ENCODE measurements at regions not wholly inside any gene's neighbourhood (a gene's known extent, or its start where the extent isn't known, plus 50 kb on each side); places are given as distances from the start of the nearest gene placed in this dataset.

DNA sequence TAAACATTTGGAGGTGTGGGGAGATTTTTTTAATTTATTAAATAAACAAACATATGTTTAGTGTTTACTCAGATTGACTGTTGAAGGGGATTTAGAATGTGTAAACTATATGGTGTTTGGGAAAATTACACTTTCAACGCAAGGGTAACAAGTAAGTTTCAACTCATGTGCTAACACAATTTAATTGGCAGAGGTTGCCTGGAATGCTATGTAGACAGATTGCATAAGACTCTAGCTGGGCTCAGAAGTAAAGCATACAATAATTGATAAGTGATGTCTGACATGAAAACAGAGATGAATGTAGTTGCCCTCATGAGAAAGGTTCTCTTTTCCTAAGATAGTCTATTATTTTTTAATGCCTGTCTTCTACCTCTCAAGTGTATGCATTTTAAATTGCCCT, 617.4 kb downstream of the KCTD16 start:
- dilution Hi-C loops (cut with MboI; ENCODE audit: extremely low pct_ligation_motif_present, low sequenced_read_pairs) = no loop called here
- Histone ChIP-seq H3K9me1 (ENCODE audit: control insufficient read depth, extremely low read depth, insufficient read depth, low read length) (no peaks in the 10 kb centered on the region), H3K36me3 (ENCODE audit: control insufficient read depth in 2 of 2, extremely low read depth in 1 of 2, insufficient read depth in 2 of 2, low read length in 2 of 2) (no peaks in the 10 kb centered on the region), H3K4me3 (ENCODE audit: control insufficient read depth in 2 of 3, extremely low read depth in 1 of 3, insufficient read depth in 2 of 3, low read depth in 1 of 3, low read length in 3 of 3) (no peak overlapping the region), H3K79me2 (ENCODE audit: control insufficient read depth, insufficient read depth, low read length) (no peaks in the 10 kb centered on the region), H2AFZ (ENCODE audit: control insufficient read depth, low read length) (no peak overlapping the region), H3K4me2 (ENCODE audit: control insufficient read depth, extremely low read depth, insufficient read depth, low read depth, low read length) (no peak overlapping the region), H3K9ac (ENCODE audit: control insufficient read depth, extremely low read depth, insufficient read depth, low read length) (no peak overlapping the region), H3K9me3 (ENCODE audit: control insufficient read depth, low read depth, low read length) (no peaks in the 10 kb centered on the region), H3K27ac (ENCODE audit: control insufficient read depth, insufficient read depth, low read length) (no peak overlapping the region), H3K27me3 (ENCODE audit: control insufficient read depth, extremely low read depth, insufficient read depth, low read length) (no peaks in the 10 kb centered on the region), H4K20me1 (ENCODE audit: control insufficient read depth, extremely low read depth, insufficient read depth, low read length) (no peaks in the 10 kb centered on the region), H3K4me1 (ENCODE audit: control insufficient read depth, extremely low read depth, insufficient read depth, low read length) (no peaks in the 10 kb centered on the region)
- DNase-seq (ENCODE audit: low read depth, low spot score) = no peak
- FAIRE-seq = no peak
- TF ChIP-seq, protein P1, sequence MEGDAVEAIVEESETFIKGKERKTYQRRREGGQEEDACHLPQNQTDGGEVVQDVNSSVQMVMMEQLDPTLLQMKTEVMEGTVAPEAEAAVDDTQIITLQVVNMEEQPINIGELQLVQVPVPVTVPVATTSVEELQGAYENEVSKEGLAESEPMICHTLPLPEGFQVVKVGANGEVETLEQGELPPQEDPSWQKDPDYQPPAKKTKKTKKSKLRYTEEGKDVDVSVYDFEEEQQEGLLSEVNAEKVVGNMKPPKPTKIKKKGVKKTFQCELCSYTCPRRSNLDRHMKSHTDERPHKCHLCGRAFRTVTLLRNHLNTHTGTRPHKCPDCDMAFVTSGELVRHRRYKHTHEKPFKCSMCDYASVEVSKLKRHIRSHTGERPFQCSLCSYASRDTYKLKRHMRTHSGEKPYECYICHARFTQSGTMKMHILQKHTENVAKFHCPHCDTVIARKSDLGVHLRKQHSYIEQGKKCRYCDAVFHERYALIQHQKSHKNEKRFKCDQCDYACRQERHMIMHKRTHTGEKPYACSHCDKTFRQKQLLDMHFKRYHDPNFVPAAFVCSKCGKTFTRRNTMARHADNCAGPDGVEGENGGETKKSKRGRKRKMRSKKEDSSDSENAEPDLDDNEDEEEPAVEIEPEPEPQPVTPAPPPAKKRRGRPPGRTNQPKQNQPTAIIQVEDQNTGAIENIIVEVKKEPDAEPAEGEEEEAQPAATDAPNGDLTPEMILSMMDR (optimal IDR thresholded peaks at IDR 0.05 in 1 of 3, IDR thresholded peaks at IDR 0.05 in 1 of 3, conservative IDR thresholded peaks at IDR 0.05 in 1 of 3; ENCODE audit: extremely low read depth in 1 of 3, insufficient read depth in 2 of 3, low read length in 3 of 3) = no peak
- TF ChIP-seq EZH2 (IDR thresholded peaks at IDR 0.05; ENCODE audit: low read length) = no peak

DNA sequence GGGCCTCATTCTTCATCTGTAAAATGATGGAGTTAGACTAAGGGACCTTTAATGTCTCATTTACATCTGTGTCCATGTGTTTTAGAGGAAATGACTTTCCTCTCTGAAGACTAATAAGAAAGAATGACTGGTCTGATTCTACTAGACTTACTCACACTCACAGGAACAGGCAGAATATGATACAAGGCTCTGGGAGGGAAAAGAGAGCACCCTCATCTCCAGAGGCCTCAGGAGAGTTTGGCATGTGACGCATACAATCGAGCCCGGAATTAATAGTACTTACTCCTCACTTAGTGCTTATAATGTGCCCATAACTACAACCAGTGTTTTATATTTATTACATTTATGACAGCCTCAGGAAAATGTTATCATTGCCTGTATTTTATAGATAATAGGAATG, 608.7 kb downstream of the KCTD16 start:
- no peak for FAIRE-seq
- H3K27me3 ChIP-seq (ENCODE audit: control insufficient read depth, extremely low read depth, insufficient read depth, low read length) = no peaks in the 10 kb centered on the region

GRCh38 chr5:144778561-144778960, 607.9 kb downstream of the KCTD16 start:
- H2AFZ ChIP-seq (ENCODE audit: control insufficient read depth, low read length) = no peak overlapping the region
- H3K9ac ChIP-seq (ENCODE audit: control insufficient read depth, extremely low read depth, insufficient read depth, low read length) = no peak overlapping the region
- no peaks in the 10 kb centered on the region for H3K9me3 ChIP-seq (ENCODE audit: control insufficient read depth, low read depth, low read length)
- dilution Hi-C loops (cut with MboI; ENCODE audit: extremely low pct_ligation_motif_present, low sequenced_read_pairs) = no loop called here
- H3K4me3 ChIP-seq (ENCODE audit: control insufficient read depth in 2 of 3, extremely low read depth in 1 of 3, insufficient read depth in 2 of 3, low read depth in 1 of 3, low read length in 3 of 3) = no peak overlapping the region
- no peak overlapping the region for H3K4me2 ChIP-seq (ENCODE audit: control insufficient read depth, extremely low read depth, insufficient read depth, low read depth, low read length)
- H3K27ac ChIP-seq (ENCODE audit: control insufficient read depth, insufficient read depth, low read length) = no peak overlapping the region
- no peaks in the 10 kb centered on the region for H3K36me3 ChIP-seq (ENCODE audit: control insufficient read depth in 2 of 2, extremely low read depth in 1 of 2, insufficient read depth in 2 of 2, low read length in 2 of 2)
- FAIRE-seq (no peak), DNase-seq (ENCODE audit: low read depth, low spot score) (no peak)
- H3K4me1 ChIP-seq (ENCODE audit: control insufficient read depth, extremely low read depth, insufficient read depth, low read length) = no peaks in the 10 kb centered on the region
- H3K9me1 ChIP-seq (ENCODE audit: control insufficient read depth, extremely low read depth, insufficient read depth, low read length) = no peaks in the 10 kb centered on the region
- no peaks in the 10 kb centered on the region for H3K27me3 ChIP-seq (ENCODE audit: control insufficient read depth, extremely low read depth, insufficient read depth, low read length)
- H4K20me1 ChIP-seq (ENCODE audit: control insufficient read depth, extremely low read depth, insufficient read depth, low read length) = no peaks in the 10 kb centered on the region
- H3K79me2 ChIP-seq (ENCODE audit: control insufficient read depth, insufficient read depth, low read length) = no peaks in the 10 kb centered on the region
- no peak for TF ChIP-seq EZH2 (IDR thresholded peaks at IDR 0.05; ENCODE audit: low read length)
- TF ChIP-seq, protein P1 (optimal IDR thresholded peaks at IDR 0.05 in 1 of 3, IDR thresholded peaks at IDR 0.05 in 1 of 3, conservative IDR thresholded peaks at IDR 0.05 in 1 of 3; ENCODE audit: extremely low read depth in 1 of 3, insufficient read depth in 2 of 3, low read length in 3 of 3) = no peak

More for the DNA sequence above, 608.7 kb downstream of the KCTD16 start:
- Histone ChIP-seq H4K20me1 (ENCODE audit: control insufficient read depth, extremely low read depth, insufficient read depth, low read length) (no peaks in the 10 kb centered on the region), H3K4me2 (ENCODE audit: control insufficient read depth, extremely low read depth, insufficient read depth, low read depth, low read length) (no peak overlapping the region), H3K79me2 (ENCODE audit: control insufficient read depth, insufficient read depth, low read length) (no peaks in the 10 kb centered on the region), H3K9me3 (ENCODE audit: control insufficient read depth, low read depth, low read length) (no peaks in the 10 kb centered on the region), H3K4me1 (ENCODE audit: control insufficient read depth, extremely low read depth, insufficient read depth, low read length) (no peaks in the 10 kb centered on the region), H3K36me3 (ENCODE audit: control insufficient read depth in 2 of 2, extremely low read depth in 1 of 2, insufficient read depth in 2 of 2, low read length in 2 of 2) (no peaks in the 10 kb centered on the region), H3K9ac (ENCODE audit: control insufficient read depth, extremely low read depth, insufficient read depth, low read length) (no peak overlapping the region), H2AFZ (ENCODE audit: control insufficient read depth, low read length) (no peak overlapping the region), H3K9me1 (ENCODE audit: control insufficient read depth, extremely low read depth, insufficient read depth, low read length) (no peaks in the 10 kb centered on the region), H3K27ac (ENCODE audit: control insufficient read depth, insufficient read depth, low read length) (no peak overlapping the region), H3K4me3 (ENCODE audit: control insufficient read depth in 2 of 3, extremely low read depth in 1 of 3, insufficient read depth in 2 of 3, low read depth in 1 of 3, low read length in 3 of 3) (no peak overlapping the region)
- no peak for TF ChIP-seq EZH2 (IDR thresholded peaks at IDR 0.05; ENCODE audit: low read length)
- no peak for DNase-seq (ENCODE audit: low read depth, low spot score)
- dilution Hi-C loops (cut with MboI; ENCODE audit: extremely low pct_ligation_motif_present, low sequenced_read_pairs) = no loop called here

Data from keratinocyte (primary cell).